Activated T-cell treated with anti-CD3 and anti-CD28 coated beads for 24 hours (primary cell): ENCODE measurements at regions not wholly inside any gene's neighbourhood (a gene's known extent, or its start where the extent isn't known, plus 50 kb on each side); places are given as distances from the start of the nearest gene placed in this dataset.

Source experiments
- DNase-seq: peaks from one replicate; pipeline ENCODE4 v3.0.0-alpha.2; 2020; ENCODE audit warnings: low read depth

- no peak for DNase-seq
Observed at GRCh38 chr11:104338186-104338585, 174.2 kb upstream of the PDGFD start.

DNA sequence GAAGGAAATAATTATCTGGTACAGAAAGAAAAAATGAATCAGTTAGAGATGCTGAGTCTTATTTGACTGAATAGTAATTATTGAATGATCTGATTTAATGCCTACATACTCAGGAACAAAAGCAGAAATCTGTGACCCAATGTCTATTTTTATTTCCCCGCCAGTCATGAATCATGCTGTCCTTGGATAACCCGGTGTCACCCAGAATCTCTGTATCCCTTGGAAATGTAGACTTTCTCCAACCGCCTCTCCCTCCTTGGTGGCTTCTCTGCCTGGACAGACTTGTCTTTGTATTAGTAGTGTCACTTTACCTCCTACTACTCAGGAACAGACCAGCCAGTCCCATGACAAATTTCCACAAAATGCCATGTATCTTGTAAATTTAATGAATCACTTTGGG is 173.3 kb upstream of the PDGFD start:
- no peak for DNase-seq

DNA sequence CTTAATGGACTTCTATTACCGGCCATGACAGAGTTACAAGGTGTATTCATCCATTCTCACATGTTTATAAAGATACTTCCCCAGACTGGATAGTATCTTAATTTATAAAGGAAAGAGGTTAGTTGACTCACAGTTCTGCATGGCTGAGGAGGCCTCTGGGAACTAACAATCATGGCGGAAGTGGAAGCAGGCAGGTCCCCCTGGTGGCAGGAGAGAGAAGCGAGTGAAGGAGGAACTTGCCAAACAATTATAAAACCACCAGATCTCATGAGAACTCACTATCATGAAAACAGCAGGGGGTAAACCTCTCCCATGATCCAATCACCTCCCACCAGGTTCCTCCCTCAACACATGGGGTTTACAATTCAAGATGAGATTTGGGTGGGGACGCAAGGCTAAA is 170.0 kb upstream of the PDGFD start:
- DNase-seq, result no peak

GRCh38 chr11:104332110-104332509 is 168.2 kb upstream of the PDGFD start:
- DNase-seq, result no peak

DNA sequence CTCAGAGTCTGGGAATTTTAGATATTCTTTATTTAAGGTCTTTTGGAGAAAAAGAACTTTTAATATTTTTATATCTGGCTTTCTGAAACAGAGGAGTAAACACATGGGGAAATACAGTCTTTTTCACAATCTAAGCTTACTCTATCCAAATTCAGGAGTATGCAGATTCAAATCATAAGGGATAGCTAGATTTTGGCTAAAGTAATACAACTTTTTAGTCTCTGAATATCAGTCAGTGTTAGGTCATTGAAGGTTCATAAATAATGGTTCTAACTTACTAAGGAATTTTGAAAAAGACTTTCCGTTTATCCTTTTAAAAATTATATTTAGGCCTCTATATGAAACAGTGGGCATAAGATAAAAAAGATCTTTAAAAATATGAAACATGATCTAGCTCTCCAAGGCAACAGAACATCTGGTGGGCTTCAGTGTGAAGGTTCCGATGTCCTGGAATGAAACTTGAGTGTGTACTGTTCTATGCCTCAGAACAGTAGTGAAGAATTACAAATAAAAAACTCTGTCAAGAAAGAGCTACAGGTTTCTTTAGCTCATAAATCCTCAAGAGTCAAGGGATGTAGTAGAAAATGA is 165.2 kb upstream of the PDGFD start:
- no peak for DNase-seq

GRCh38 chr11:104328512-104328907 is 164.6 kb upstream of the PDGFD start:
- no peak for DNase-seq

GRCh38 chr11:104327861-104328511 is 164.0 kb upstream of the PDGFD start:
- no peak for DNase-seq

- no peak for DNase-seq
Observed at GRCh38 chr11:104325093-104325492, 161.1 kb upstream of the PDGFD start.

- no peak for DNase-seq
Observed at GRCh38 chr11:104324276-104324675, 160.3 kb upstream of the PDGFD start.

GRCh38 chr11:104323841-104324240 is 159.9 kb upstream of the PDGFD start:
- no peak for DNase-seq

DNA sequence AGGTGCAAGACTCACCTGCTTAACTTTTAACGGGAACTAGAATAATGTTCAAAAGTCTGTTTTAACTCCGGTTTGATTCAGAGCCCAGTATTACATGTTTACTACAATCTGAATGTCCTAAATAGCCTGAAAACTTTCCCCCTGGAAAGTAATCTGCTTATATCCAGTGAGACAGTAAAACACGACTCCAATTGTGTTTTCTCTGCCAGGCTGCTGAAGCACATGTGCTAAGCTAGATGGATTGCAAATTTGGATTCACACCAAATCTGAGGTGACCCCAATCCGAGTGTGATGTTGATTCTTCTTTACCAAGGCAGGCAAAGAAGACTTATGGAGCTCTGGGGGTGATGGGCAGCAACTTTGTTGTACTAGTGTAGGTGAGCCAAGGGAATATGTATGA is 158.7 kb upstream of the PDGFD start:
- no peak for DNase-seq

GRCh38 chr11:104320956-104321355 is 157.0 kb upstream of the PDGFD start:
- DNase-seq, result no peak

- DNase-seq, result no peak
Observed at GRCh38 chr11:104320097-104320496, 156.2 kb upstream of the PDGFD start.

DNA sequence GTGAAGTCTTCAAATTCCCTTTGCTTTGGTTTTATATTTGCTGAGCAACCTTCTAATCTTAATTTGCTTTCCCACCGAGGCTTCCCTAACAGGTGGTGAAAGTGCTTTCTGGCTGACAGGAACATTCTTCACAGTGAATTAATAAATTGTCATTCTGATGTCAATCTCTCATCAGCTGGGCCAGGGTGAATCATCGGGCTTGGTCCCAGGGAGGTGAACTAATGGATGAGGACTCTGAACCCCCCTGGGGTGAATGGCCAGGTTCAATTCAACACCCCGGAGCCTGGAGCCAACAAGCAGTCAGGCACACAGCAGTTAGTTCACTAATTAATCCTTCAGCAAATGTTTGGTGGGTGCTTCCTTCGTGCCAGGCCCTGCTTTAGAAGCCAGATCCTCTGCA is 155.4 kb upstream of the PDGFD start:
- no peak for DNase-seq

GRCh38 chr11:104306862-104307474 is 143.0 kb upstream of the PDGFD start:
- DNase-seq, result no peak

GRCh38 chr11:104301776-104302175 is 137.8 kb upstream of the PDGFD start:
- no peak for DNase-seq

DNA sequence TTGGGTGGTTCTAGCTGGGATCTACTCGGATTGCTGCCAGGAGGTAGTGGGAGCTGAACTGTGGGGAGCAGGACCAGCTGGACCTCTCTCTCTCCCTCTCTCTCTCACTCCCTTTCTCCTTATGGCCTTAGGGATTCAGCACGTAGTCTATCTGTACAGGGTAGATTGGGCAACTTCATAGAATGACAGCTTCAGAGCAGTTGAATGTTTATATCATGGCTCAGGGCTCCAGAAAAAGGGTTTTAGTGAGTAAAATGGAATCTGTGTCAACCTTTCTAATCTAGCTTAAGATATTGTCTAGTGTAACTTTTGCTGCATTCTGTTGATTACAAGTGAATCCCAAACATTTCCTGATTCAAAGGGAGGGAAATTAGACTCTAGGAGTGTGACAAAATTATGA is 127.7 kb upstream of the PDGFD start:
- no peak for DNase-seq

GRCh38 chr11:104286129-104286528 is 122.2 kb upstream of the PDGFD start:
- no peak for DNase-seq

DNA sequence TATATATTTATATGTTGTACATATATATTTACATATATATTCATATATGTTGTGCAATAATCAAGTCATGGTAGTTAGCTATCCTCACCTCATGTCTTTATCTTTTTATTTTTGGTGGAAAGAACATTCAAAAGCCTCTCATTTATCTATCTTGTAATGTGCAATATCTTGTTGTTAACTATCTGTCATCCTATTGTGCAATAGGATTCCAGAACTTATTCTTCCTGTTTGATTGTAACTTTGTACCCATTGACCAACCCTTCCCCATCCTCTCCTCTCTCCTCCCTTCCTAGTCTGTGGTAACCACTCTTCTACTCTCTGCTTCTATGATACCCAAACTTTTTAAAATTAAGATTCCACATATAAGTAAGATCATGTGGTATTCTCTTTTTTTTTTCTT is 115.6 kb upstream of the PDGFD start:
- no peak for DNase-seq

GRCh38 chr11:104275992-104276391 is 112.0 kb upstream of the PDGFD start:
- DNase-seq, result no peak

DNA sequence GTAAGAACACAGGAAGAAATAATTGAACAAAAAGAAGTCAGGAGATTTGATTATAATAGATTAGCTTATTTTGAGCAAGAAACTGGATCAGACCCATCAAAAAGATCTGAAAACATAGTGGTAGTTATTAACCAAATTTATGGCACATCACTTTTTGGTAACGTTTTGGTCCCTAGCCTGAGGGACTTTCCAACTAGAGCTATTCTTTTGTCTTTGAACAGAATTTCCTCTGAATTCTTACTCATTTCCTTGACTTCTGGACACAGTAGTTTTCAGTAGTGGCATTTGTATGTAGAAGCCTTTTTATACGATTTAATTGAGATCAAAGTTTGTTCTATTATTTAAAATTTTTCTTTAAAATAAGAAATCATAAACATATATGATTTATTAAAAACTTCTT is 96.5 kb upstream of the PDGFD start:
- no peak for DNase-seq

DNA sequence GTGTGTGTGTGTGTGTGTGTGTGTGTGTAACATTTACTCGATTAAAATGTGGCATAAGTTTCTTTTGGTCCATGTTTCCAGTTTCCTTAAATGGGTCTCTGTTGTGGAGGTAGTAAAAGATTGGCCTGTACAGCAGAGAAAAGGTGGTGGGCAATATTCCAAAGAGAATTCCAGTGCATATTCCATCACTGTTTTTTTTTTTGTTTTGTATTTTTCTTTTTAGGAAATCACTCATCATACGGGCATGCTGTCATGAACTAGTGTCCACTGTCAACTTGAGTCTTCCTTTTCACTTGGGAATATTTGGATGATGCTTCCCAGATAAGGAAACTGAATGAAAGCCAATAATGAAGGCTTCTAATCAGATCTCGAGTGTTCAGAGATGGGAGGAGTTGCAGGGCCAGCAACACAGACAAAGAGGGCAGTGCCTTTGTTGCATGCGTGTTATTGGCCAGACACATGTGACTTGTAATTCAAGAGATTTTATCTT is 95.2 kb upstream of the PDGFD start:
- no peak for DNase-seq

- no peak for DNase-seq
Observed at GRCh38 chr11:104256525-104256924, 92.6 kb upstream of the PDGFD start.

- no peak for DNase-seq
Observed at GRCh38 chr11:104254347-104254746, 90.4 kb upstream of the PDGFD start.
